Activated naive CD8-positive, alpha-beta T cell treated with anti-CD3 and anti-CD28 coated beads, Interleukin-2, amount 50 U/mL, for 24 hours (primary cell): ENCODE measurements at regions not wholly inside any gene's neighbourhood (a gene's known extent, or its start where the extent isn't known, plus 50 kb on each side); places are given as distances from the start of the nearest gene placed in this dataset.

Experiments used
- ATAC-seq: fragments of 150-1000 bp; cut with Tn5 transposase; one replicate; pipeline ENCODE4 v1.10.0; 2021
- DNase-seq: peaks from one replicate; pipeline ENCODE4 v3.0.0; 2021
- H3K27ac Mint-ChIP-seq: one replicate; pipeline ENCODE4 v1.8.0; 2021; ENCODE audit warnings: mild to moderate bottlenecking, mixed read lengths
- H3K27me3 Mint-ChIP-seq: one replicate; pipeline ENCODE4 v1.8.0; 2021; ENCODE audit warnings: mixed read lengths
- H3K36me3 Mint-ChIP-seq: one replicate; pipeline ENCODE4 v1.8.0; 2021; ENCODE audit warnings: low read depth, mixed read lengths
- H3K4me1 Mint-ChIP-seq: one replicate; pipeline ENCODE4 v1.8.0; 2021; ENCODE audit warnings: mixed read lengths
- H3K4me3 Mint-ChIP-seq: one replicate; pipeline ENCODE4 v1.8.0; 2021; ENCODE audit warnings: mild to moderate bottlenecking, moderate library complexity, mixed read lengths
- H3K9me3 Mint-ChIP-seq: one replicate; pipeline ENCODE4 v1.8.0; 2021; ENCODE audit warnings: mixed read lengths

DNA sequence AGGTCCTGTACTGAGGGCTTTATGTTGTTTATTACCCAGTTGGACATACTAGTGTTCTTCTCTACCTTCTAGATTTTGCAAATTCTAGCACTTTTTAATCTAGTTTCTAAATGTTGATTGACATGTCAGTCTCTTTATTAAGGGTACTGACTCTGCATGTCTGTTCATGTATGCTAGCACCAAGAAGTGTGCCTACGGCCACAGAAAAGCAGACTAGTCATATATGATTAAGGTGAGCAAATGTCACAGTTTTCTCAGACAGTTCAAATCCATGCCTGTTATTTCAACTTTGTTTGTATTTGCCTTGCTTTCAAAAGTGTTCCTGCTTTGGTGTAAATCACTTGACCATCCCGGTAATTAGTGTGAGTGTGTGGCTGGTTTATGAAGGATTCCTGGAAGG is 145.0 kb upstream of the DSEL start:
- no peak for DNase-seq
- ATAC-seq, result no peak
- no peak overlapping the region for H3K27ac Mint-ChIP-seq
- H3K36me3 Mint-ChIP-seq, result no peaks in the 10 kb centered on the region
- H3K27me3 Mint-ChIP-seq, result peaks cover 3% of the 10 kb centered on the region
- H3K4me3 Mint-ChIP-seq, result no peak overlapping the region
- no peaks in the 10 kb centered on the region for H3K9me3 Mint-ChIP-seq
- H3K4me1 Mint-ChIP-seq, result no peaks in the 10 kb centered on the region

- ATAC-seq (no peak), DNase-seq (no peak)
- Mint-ChIP-seq H3K9me3 (no peaks in the 10 kb centered on the region), H3K4me3 (no peak overlapping the region), H3K36me3 (no peaks in the 10 kb centered on the region), H3K27ac (no peak overlapping the region), H3K4me1 (no peaks in the 10 kb centered on the region), H3K27me3 (peaks cover 3% of the 10 kb centered on the region)
Observed at GRCh38 chr18:67654101-67654500, 137.6 kb upstream of the DSEL start.

DNA sequence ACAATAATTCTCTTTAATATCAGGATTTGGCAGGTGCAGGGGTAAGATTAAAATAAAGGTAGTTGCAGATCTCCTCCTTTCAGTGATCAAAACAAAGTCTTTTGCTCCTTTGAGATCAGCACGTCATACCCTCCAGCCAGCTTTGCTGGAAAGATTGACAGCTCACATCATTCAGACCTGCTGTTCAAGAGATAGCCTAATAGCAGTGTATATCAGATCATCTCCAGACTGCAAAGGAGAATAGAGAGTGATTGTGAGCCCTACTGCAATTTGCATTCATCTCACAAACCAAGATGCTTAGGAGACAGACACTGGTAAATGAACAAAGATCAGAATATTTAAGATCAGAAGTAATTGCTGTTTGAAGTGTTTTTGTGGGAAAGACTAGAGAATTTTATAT is 135.8 kb upstream of the DSEL start:
- Mint-ChIP-seq H3K4me3 (no peak overlapping the region), H3K27me3 (no peaks in the 10 kb centered on the region), H3K27ac (no peak overlapping the region), H3K36me3 (no peaks in the 10 kb centered on the region), H3K4me1 (no peaks in the 10 kb centered on the region), H3K9me3 (no peaks in the 10 kb centered on the region)
- ATAC-seq (no peak), DNase-seq (no peak)

DNA sequence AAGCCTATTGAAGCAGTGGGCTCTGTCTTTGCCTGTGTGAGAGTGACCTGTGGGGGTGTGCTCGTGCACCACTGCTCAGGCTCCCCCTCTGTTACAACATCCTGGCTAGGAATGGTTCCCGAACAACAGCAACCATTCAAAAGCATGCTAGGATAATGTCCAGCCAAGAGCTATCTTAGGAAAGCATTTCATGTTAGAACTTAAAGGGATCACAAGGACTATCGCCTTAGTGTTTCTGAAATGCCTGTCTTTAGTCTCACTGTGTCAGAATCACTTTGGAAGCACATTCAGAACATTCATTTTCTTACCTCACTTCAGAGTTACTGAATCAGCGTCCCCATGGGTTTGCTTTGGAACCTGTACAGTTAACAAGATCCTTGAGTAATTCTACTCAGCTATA is 134.9 kb upstream of the DSEL start:
- no peak overlapping the region for H3K27ac Mint-ChIP-seq
- no peak for DNase-seq
- H3K36me3 Mint-ChIP-seq, result no peaks in the 10 kb centered on the region
- H3K9me3 Mint-ChIP-seq, result no peaks in the 10 kb centered on the region
- H3K4me3 Mint-ChIP-seq, result no peak overlapping the region
- H3K27me3 Mint-ChIP-seq, result no peaks in the 10 kb centered on the region
- H3K4me1 Mint-ChIP-seq, result no peaks in the 10 kb centered on the region
- ATAC-seq, result no peak

DNA sequence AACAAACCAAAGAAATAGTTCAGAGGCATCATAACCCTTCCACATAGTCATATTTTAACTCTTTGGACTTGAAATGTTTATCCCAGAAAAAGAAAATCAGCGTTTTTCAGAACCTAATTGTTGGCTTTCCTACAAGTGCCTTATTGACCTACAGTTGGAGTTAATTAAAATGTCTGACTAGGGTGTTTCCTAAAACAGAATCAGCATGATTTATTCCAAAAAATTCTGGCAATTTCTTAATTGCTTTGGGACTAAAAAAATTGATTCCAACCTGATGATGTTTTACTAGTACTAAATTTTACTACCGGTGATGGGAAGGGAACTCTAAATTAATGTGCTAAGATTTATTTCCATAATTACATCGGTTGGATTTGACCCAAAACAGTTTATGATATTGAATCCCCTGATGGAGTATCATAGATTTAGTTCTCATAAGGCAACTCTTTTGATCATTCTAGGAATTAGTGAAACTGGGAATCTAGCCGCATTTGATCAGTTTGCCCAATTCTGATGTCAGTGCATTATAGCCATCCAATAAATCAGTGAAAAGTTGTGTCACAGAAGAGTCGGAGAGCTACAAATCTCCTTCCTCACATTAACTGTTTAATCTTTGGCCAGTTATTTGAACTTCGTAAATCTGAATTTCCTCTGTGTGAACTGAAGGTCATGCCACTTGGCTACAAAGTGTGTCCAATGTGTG is 134.3 kb upstream of the DSEL start:
- H3K4me1 Mint-ChIP-seq, result no peaks in the 10 kb centered on the region
- no peak overlapping the region for H3K4me3 Mint-ChIP-seq
- H3K27me3 Mint-ChIP-seq, result no peaks in the 10 kb centered on the region
- ATAC-seq (no peak), DNase-seq (no peak)
- no peaks in the 10 kb centered on the region for H3K9me3 Mint-ChIP-seq
- H3K36me3 Mint-ChIP-seq, result no peaks in the 10 kb centered on the region
- no peak overlapping the region for H3K27ac Mint-ChIP-seq

DNA sequence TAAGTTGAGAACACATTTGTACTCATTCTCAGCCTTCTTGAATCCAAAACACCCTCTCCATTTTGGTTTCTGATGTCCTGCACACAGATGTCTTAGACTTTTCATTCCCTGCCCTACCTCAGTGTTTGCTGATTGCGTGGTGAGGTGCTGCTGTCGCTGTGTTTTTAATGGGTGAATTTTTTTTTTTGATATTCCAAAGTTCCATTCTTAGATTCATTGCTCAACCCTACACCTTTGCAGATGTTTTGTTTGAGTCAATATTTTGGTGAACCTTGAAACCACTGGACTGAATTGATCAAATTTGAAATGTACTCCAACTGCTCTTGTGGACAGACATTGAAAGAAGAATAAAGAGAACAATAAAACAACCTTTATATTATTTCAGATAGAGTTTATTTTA is 130.4 kb upstream of the DSEL start:
- Mint-ChIP-seq H3K4me3 (no peak overlapping the region), H3K4me1 (no peaks in the 10 kb centered on the region), H3K27ac (no peak overlapping the region), H3K9me3 (no peaks in the 10 kb centered on the region), H3K27me3 (no peaks in the 10 kb centered on the region), H3K36me3 (no peaks in the 10 kb centered on the region)
- DNase-seq (no peak), ATAC-seq (no peak)

DNA sequence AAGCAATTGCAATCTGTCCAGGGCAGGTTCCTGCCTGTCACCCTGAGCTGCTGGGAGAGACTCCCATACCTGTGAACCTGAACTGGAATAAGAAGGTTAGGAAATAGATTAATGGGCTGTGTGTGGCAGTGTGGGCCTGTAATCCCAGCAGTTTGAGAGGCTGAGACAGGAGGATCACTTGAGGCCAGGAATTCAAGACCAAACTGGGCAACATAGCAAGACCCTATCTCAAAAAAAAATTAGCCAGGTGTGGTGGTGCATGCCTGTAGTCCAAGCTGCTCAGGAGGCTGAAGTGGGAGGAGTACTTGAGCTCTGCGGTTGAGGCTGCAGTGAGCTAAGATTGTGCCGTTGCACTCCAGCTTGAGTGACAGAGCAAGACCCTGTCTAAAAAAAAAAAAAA is 127.7 kb upstream of the DSEL start:
- ATAC-seq, result no peak
- H3K27ac Mint-ChIP-seq, result no peak overlapping the region
- H3K4me3 Mint-ChIP-seq, result no peak overlapping the region
- H3K4me1 Mint-ChIP-seq, result no peaks in the 10 kb centered on the region
- no peaks in the 10 kb centered on the region for H3K9me3 Mint-ChIP-seq
- no peak for DNase-seq
- no peaks in the 10 kb centered on the region for H3K36me3 Mint-ChIP-seq
- H3K27me3 Mint-ChIP-seq, result no peaks in the 10 kb centered on the region

GRCh38 chr18:67639872-67640271 is 123.4 kb upstream of the DSEL start:
- no peak overlapping the region for H3K4me3 Mint-ChIP-seq
- ATAC-seq (no peak), DNase-seq (no peak)
- no peak overlapping the region for H3K27ac Mint-ChIP-seq
- no peaks in the 10 kb centered on the region for H3K36me3 Mint-ChIP-seq
- H3K4me1 Mint-ChIP-seq, result no peaks in the 10 kb centered on the region
- no peaks in the 10 kb centered on the region for H3K27me3 Mint-ChIP-seq
- H3K9me3 Mint-ChIP-seq, result no peaks in the 10 kb centered on the region

GRCh38 chr18:67636597-67637385 is 120.3 kb upstream of the DSEL start:
- ATAC-seq, result no peak
- Mint-ChIP-seq H3K27ac (no peak overlapping the region), H3K4me3 (no peak overlapping the region), H3K4me1 (no peaks in the 10 kb centered on the region), H3K9me3 (no peaks in the 10 kb centered on the region), H3K27me3 (no peaks in the 10 kb centered on the region), H3K36me3 (no peaks in the 10 kb centered on the region)
- DNase-seq, result no peak

DNA sequence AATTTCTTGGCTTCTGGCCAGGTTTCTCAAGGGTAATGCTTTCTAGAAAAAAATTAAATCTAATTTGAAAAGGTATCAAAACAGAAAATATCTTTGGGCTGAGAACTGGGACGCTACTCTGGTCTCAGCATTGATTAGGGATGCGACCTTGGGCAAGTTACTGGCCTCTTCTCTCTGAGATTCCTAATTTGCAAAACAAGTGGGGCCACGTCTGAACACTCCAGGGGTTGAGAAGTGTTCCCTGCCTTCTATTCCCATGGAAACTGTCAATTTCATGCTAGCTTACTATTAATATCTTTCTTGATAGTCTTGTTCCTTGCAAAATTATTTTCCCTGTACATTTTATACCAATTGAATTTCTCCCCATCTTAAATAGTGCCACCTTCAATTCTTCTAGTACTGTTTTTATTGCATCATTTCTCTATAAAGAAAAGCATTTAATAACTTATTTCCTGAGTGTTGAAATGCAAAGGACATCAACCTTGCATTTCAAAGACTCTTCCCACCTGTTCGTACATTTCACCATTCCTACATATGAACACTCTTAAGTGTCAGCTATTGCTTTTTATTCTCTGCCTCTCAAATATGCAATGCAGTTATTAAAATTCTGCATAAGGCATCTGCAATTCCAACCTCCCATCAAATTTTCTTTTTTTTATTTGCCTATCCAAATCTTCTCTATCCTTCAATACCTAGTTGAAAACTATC is 118.3 kb upstream of the DSEL start:
- no peak overlapping the region for H3K4me3 Mint-ChIP-seq
- no peaks in the 10 kb centered on the region for H3K4me1 Mint-ChIP-seq
- no peaks in the 10 kb centered on the region for H3K9me3 Mint-ChIP-seq
- H3K36me3 Mint-ChIP-seq, result no peaks in the 10 kb centered on the region
- DNase-seq (no peak), ATAC-seq (no peak)
- no peak overlapping the region for H3K27ac Mint-ChIP-seq
- no peaks in the 10 kb centered on the region for H3K27me3 Mint-ChIP-seq

DNA sequence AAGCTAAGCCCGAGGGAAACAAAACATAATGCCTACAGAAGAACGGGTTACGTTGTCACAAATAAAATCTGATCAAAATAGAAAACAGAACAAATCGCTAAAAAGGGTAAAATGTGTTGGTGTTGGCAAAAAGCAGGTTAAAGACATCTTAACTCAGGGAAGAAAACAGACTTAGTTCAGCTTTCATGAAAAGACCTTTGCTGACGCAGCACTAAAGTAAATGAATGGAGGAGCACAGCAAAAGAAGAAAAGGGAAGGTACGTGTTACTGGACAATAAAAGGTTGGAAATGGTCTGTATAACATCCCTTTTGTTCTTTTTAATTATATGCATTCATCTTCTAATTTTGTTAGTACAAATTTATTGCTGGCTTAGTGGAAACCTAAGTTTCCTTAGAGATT is 117.4 kb upstream of the DSEL start:
- Mint-ChIP-seq H3K4me1 (no peaks in the 10 kb centered on the region), H3K27me3 (no peaks in the 10 kb centered on the region), H3K4me3 (no peak overlapping the region), H3K36me3 (no peaks in the 10 kb centered on the region), H3K27ac (no peak overlapping the region), H3K9me3 (no peaks in the 10 kb centered on the region)
- no peak for DNase-seq
- ATAC-seq, result no peak

DNA sequence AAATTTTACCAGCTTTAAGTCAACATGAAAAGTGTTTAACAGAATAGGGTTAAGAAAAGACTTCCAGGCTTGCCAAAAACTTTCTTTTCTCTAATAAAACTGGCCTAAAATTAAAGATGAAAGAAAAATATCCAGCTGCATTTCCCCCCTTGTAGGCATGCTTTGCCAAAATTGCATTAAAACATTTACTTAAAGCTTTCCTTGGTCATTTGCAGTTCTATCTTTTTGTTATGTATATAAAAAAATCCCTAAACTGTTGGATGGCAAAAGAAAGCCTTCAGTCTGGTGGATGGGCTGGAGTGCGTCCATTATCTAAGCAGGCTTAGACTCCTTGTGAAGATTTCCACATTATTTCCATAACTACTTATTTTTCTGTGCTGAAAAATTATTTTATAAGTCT is 105.4 kb upstream of the DSEL start:
- Mint-ChIP-seq H3K36me3 (no peaks in the 10 kb centered on the region), H3K4me1 (no peaks in the 10 kb centered on the region), H3K9me3 (no peaks in the 10 kb centered on the region), H3K27ac (no peak overlapping the region), H3K27me3 (no peaks in the 10 kb centered on the region), H3K4me3 (no peak overlapping the region)
- DNase-seq (no peak), ATAC-seq (no peak)

GRCh38 chr18:67621049-67621713 is 104.7 kb upstream of the DSEL start:
- Mint-ChIP-seq H3K9me3 (no peaks in the 10 kb centered on the region), H3K27me3 (no peaks in the 10 kb centered on the region), H3K36me3 (no peaks in the 10 kb centered on the region), H3K27ac (no peak overlapping the region), H3K4me3 (no peak overlapping the region), H3K4me1 (no peaks in the 10 kb centered on the region)
- ATAC-seq (no peak), DNase-seq (no peak)

- Mint-ChIP-seq H3K27me3 (no peaks in the 10 kb centered on the region), H3K4me1 (no peaks in the 10 kb centered on the region), H3K36me3 (no peaks in the 10 kb centered on the region), H3K27ac (no peak overlapping the region), H3K4me3 (no peak overlapping the region), H3K9me3 (no peaks in the 10 kb centered on the region)
- DNase-seq (no peak), ATAC-seq (no peak)
Observed at GRCh38 chr18:67618061-67618460, 101.5 kb upstream of the DSEL start.

GRCh38 chr18:67615876-67616275 is 99.4 kb upstream of the DSEL start:
- no peak overlapping the region for H3K27ac Mint-ChIP-seq
- ATAC-seq (no peak), DNase-seq (no peak)
- H3K9me3 Mint-ChIP-seq, result no peaks in the 10 kb centered on the region
- no peaks in the 10 kb centered on the region for H3K36me3 Mint-ChIP-seq
- no peaks in the 10 kb centered on the region for H3K27me3 Mint-ChIP-seq
- H3K4me3 Mint-ChIP-seq, result no peak overlapping the region
- H3K4me1 Mint-ChIP-seq, result no peaks in the 10 kb centered on the region
